ENCODE measurements at regions not wholly inside any gene's neighbourhood (a gene's known extent, or its start where the extent isn't known, plus 50 kb on each side); places are given as distances from the start of the nearest gene placed in this dataset.

GRCh38 chr14:59075506-59075905 lies 113.0 kb upstream of the DAAM1 start:
- no peak for DNase-seq

GRCh38 chr14:59081720-59082119 lies 106.7 kb upstream of the DAAM1 start:
- no peak for DNase-seq

DNA sequence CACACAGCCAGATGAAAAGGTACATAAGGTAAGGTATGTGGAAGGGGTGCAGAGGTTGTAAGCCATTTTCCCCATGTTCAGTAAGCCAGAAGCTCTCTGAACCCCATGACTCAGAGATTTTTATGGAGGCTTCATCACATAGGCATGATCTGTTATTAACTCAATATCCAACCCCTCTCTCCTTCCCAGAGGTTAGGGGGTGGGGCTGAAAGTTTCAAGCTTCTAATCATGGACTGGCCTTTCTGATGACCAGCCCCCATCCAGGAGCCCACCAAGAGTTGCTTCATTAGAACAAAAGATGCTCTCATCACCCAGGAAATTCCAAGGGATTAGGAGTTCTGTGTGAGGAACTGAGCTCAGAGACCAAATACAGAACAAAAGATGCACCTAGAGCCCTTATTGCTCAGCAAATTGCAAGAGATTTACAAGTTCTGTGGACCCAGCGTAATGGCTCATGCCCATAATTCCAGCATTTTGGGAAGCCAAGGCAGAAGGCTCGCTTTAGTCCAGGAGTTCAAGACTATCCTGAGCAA lies 103.2 kb upstream of the DAAM1 start:
- DNase-seq: no peak

DNA sequence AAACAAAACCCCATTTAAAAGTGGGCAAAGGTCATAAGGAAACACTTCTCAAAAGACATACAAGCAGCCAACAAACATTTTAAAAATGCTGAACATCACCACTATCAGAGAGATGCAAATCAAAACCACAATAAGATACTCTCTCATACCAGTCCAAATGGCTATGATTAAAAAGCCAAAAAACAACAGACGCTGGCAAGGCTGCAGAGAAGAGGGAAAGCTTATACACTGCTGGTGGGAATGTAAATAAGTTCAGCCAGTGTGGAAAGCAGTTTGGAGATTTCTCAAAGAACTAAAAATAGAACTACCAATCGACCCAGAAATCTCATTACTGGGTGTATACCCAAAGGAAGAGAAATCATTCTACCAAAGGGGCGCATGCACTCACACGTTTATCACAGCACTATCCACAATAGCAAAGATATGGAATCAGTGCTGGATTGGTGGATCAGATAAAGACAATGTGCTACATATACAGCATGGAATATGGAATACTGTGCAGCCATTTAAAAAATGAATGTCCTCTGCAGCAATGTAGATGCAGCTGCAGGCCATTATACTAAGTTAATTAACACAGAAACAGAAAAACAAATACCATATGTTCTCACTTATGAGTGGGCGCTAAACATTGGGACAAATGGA lies 102.1 kb upstream of the DAAM1 start:
- DNase-seq: no peak

DNA sequence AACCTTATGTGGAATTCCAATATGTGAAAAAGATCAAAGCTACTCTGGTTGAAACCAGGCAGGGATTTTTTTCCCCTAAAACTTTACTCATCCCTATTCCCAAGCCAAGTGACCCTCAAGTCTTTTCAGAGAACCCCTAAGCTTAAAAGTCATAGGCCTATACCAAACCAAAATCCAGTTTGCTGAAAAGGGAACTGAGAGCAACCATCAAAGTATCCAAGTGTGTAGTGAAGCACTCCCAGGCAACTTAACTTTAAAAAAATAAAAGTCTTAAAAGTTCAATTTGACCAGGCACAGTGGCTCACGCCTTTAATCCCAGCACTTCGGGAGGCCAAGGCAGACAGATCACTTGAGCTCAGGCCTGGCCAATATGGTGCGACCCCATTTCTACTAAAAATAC lies 101.2 kb upstream of the DAAM1 start:
- no peak for DNase-seq

- no peak for DNase-seq
Observed at GRCh38 chr14:59087711-59088110, 100.8 kb upstream of the DAAM1 start.

DNA sequence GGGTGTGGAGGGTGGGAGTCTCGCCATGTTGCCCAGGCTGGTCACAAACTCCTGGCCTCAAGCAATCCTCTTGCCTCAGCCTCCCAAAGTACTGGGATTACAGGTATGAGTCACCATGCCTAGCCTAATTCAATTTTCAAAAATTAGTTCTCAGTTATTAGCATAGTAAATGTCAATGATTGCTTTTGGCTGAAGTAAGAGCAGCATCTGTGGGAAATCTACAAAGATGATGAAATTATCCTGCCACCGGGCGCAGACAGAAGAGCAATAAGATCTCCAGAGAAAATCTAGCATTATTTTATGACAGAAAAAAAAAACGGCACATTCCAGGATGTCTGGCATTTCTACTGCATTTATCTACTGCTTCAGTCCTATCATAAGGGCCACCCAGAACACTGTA lies 97.9 kb upstream of the DAAM1 start:
- no peak for DNase-seq

GRCh38 chr14:59091404-59091803 lies 97.1 kb upstream of the DAAM1 start:
- no peak for DNase-seq

DNA sequence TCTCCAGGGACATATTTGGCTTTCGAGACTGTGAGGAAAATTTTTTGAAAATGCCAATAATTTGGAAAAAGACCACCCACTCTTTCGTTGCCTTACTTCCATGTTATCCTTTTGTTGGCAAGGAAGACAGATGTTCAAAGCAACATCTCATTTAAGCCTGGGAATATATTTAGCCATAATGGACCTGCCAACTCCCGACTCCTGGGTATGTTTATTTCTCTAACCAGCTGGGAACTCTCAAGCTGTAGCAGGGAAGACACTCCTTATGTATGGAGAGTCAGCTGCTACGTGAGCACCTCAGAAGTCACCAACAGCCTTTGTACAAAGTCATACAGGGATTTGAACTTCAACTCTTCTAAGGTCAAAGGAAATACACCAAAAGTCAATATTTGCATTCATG lies 96.5 kb upstream of the DAAM1 start:
- no peak for DNase-seq

DNA sequence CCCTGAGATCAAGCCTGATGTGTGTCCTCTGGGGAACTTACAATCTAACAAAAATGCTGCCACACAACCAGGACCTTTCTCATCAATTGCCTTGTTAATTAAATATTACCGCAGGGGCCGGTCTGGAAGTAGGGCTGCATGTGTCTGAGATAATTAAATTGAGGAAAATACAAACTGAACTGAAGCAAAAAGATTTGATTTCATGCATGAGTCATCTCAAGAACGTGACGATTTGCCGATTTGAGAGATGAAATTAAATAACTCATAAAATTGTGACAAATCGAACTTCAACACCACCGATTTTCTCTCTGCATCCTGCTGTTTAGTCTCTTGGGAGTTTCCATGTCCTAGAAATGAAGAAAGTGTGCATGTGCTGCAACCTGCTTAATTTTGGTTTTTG lies 94.6 kb upstream of the DAAM1 start:
- no peak for DNase-seq

DNA sequence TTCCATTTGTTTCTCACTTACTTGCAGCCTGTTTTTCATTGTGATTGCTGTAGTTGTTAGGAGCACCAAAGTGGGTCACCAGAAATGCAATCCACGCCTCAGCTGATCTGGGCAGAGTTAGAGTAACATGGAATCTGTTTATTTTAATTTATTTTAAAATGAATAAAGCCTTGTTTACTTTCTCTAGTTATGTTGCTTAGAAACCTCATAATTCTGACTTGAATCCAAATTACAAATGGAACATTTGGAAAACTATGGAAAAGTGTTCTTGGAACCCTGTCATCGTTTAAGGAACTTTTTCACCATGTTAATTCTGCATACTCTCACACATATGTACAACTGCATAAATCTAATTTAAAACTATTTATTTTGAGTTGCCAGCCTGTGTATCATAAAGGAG lies 92.2 kb upstream of the DAAM1 start:
- DNase-seq: no peak

DNA sequence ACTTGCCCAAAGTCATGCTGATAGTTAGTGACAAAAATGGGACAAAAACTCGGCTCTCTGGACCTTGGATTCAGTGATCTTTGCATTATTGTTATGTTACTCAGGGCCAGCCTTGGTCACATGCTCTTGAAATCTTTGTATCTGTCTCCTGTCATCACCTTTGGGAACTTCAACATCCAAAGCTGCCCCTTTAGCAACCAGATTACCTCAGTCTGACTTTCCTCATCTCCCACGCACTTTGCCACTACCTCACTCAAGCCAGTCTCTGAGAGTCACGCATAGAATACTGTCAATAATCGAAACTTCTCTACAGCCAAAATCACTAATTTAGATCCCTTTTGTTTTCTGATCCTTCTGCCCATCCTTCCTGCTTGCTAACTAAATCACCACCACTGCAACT lies 90.8 kb upstream of the DAAM1 start:
- DNase-seq: no peak

DNA sequence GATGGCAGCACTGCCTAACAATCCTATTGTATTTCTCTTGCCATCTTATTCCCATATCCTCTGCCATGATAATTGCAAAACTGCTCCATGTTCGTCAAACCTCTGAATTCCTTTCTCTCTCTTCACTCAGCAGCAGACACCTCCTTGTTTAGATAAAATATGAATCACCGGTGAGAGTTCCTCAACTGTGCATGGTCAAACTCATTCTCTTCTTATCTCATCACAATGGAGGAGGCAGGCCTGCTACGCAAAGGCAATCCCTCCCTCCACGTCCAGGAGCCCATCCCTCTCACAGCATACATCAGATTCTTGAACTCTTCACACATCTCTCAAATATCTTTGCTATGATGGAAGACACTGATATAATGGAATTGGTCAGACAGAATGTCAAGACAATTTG lies 90.1 kb upstream of the DAAM1 start:
- no peak for DNase-seq

DNA sequence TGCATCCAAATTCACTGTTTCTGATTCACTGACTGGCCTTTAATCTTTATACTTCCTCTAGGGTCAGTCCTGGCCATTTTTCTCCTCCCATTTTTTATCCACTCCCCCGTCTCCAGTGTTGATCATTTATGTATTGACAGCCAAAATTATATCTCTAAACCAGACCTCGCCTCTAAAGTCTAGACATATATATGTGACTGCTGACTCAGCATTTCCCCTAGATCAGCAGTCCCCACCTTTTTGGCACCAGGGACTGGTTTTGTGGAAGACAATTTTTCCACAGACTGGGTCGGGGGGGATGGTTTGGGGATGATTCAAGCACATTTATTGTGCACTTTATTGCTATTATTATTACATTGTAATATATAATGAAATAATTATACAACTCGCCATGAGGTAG lies 88.3 kb upstream of the DAAM1 start:
- DNase-seq: no peak

GRCh38 chr14:59101476-59101875 lies 87.0 kb upstream of the DAAM1 start:
- DNase-seq: no peak

DNA sequence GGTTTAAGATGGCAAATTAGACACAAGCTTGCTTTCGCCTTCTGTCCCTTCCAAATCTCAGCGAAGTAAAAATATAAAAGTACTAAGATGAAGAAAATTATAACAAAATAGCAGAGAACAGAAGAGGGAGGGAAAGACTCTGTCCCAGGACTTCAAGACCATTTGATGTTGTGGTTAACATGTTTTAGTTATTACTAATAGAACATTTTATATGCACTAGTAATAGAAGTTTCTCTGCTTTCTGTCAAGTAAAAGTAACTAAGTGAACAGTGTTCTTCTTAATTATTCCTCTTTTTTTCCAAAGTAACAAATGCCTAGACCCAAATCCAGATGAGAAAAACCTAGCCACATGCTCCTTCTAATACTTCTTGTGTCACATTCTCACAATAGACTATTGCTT lies 85.1 kb upstream of the DAAM1 start:
- no peak for DNase-seq

- DNase-seq: no peak
Observed at GRCh38 chr14:59107819-59108218, 80.6 kb upstream of the DAAM1 start.

DNA sequence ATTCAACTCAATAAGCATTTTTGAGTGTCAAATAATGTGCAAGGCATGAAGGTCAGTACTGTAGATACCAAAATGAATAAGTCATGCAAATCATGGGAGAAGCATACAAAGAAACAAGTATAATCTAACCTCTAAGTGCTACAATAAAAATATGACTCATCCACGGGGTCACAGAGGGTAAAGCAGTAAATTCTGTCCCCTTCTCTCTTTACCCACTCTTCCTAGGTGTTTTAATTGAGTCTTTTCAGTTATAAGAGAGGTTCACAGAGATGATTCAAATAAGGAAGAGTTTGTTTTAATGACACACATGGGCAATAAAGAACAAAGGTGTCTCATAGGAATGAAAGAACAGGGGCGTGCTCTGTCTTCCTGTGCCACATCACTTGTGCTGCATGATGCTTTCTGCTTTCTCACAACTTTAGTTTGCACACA lies 71.5 kb upstream of the DAAM1 start:
- DNase-seq: no peak

DNA sequence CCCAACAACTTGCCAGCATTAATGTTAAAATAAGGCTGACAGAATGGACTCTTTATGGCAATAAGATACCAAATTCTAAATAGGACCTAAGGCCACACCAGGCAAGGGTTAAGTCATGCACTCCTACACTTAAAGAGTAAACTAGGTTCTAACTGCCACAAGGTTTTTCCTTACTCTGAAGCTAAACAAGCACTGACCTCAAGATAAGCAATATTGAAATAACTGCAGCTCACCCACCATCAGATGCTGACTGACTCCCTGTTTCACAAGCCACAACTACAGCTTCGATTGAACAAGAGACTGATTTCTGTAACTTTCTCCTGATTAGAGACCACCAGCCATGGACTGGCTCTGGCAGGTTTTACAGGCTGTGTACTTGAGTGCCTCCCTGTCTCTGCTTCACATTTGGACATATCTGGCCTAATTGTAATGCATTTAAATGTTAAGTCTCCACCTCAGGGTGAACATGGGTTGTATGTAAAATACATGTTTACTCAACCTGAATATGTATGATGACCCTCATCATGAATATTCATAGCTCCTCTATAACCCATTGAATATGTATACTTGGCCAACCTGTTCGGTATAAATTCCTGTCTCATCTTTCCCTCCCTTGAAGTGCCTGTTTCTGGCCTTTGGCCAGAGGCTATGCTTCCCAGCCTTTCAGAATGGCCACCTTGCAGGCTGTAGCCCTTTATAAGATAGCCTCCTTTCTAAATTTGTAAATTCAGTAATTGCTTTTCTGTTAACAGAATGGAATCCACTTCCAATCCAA lies 70.5 kb upstream of the DAAM1 start:
- DNase-seq: no peak

GRCh38 chr14:59120921-59121320 lies 67.5 kb upstream of the DAAM1 start:
- DNase-seq: no peak

- no peak for DNase-seq
Observed at GRCh38 chr14:59123531-59123930, 64.9 kb upstream of the DAAM1 start.

DNA sequence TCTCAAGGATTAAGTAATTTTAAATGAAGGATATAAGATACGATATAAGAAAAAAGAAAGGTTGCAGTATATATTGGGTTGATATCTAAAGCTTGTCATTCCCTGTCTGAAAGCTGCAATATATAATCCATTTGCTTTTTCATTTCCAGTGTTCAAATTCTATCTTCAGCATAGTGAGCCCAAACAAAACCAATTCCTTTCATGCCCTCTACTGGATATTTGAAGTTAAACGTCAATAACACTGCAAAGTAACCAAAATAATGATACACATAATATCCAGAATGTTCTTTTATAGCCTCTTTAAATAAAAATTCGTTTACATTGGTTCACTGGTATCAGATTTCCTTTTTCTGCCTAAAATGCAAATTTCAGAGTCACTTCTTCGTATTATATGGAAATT lies 64.5 kb upstream of the DAAM1 start:
- DNase-seq: no peak

DNA sequence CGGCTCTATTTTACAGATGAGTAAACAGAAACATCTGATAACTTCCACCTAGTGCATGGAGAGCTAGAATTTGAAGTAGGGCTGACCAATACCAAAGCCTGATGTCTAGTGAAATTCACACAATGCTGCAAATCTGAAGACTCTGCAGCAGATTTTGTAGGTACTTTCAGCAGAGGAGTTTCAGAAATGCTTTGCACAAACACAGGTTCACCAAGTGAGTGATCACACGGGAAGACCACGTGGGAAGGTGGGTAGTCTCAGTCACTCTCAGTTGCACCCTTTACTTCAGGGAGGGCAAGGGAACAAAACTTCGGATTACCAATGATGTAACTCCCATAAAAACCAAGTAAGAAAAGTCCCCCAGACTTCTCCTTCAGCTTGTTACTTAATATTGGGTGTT lies 63.3 kb upstream of the DAAM1 start:
- DNase-seq: no peak

- DNase-seq: no peak
Observed at GRCh38 chr14:59126714-59127436, 61.6 kb upstream of the DAAM1 start.

Measured in stimulated activated CD8-positive, alpha-beta memory T cell treated with anti-CD3 and anti-CD28 coated beads, Interleukin-4, amount 100 ng/mL, for 48 hours (primary cell).